Mesothelial cell of epicardium (in vitro differentiated cells): ENCODE measurements at regions not wholly inside any gene's neighbourhood (a gene's known extent, or its start where the extent isn't known, plus 50 kb on each side); places are given as distances from the start of the nearest gene placed in this dataset.

ENCODE experiments used
- DNase-seq, 2 experiments: peaks; one replicate each; pipeline ENCODE4 v3.0.0; 2021; ENCODE audit warnings: low spot score in 2 of 2; ENCODE audit not compliant: unreplicated experiment in 2 of 2
- H3K27ac Mint-ChIP-seq: 2 replicates; pipeline ENCODE4 v1.8.0; 2021; ENCODE audit warnings: mixed read lengths
- H3K27me3 Mint-ChIP-seq: 2 replicates; pipeline ENCODE4 v1.8.0; 2021; ENCODE audit warnings: low read depth, mixed read lengths
- H3K36me3 Mint-ChIP-seq: 2 replicates; pipeline ENCODE4 v1.8.0; 2021; ENCODE audit warnings: mixed read lengths
- H3K4me1 Mint-ChIP-seq: 2 replicates; pipeline ENCODE4 v1.8.0; 2021; ENCODE audit warnings: mixed read lengths
- H3K4me3 Mint-ChIP-seq: 2 replicates; pipeline ENCODE4 v1.8.0; 2021; ENCODE audit warnings: mild to moderate bottlenecking, moderate library complexity, mixed read lengths
- H3K9me3 Mint-ChIP-seq: 2 replicates; pipeline ENCODE4 v1.8.0; 2021; ENCODE audit warnings: mixed read lengths
- CTCF ChIP-seq: fragments of 200-600 bp; sonication (generic); IDR thresholded peaks from one replicate; pipeline ENCODE4 v1.5.0; 2021; ENCODE audit warnings: antibody characterized with exemption; ENCODE audit not compliant: unreplicated experiment

DNA sequence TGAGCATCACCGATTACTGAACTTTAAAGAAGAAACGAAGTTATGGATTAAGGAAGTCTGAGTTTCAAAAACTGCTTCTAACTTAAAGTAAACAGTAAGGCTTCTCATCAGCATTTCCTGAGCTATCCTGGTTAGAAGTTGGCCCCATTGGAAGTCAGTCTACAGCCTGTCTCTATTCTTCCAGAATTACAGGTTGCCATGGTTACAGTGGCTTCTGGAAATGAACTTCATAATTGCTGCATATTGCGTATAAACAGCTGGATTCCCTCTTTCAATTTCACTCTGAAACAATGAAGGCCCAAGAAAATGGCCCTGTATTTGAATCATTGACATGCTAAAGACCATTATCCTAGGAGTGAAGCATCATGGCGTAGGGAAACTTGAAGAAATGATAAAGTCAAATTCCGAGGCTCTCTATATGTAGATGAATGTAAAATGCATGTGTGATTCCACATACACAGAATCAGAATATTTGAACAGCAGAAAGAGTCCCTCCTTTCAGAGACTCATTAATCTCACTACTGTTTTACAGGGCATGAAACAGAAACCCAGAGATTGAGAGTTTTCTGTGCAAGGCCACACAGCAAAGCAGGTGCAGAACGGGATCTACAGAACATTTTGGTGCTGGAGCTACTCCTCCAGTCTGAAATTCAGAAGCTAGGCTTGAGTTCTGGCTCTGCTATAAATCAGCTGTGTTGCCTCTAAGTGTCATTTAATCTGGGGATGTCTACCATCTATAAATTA is 856.4 kb upstream of the CELF4 start:
- no peak for TF ChIP-seq CTCF
- Mint-ChIP-seq H3K4me3 (no peak overlapping the region), H3K27me3 (peaks cover 2% of the 10 kb centered on the region), H3K9me3 (no peaks in the 10 kb centered on the region), H3K36me3 (no peaks in the 10 kb centered on the region), H3K4me1 (no peaks in the 10 kb centered on the region), H3K27ac (no peak overlapping the region)
- DNase-seq = no peak

GRCh38 chr18:38421021-38421420 is 855.4 kb upstream of the CELF4 start:
- no peaks in the 10 kb centered on the region for H3K4me1 Mint-ChIP-seq
- DNase-seq = no peak
- H3K36me3 Mint-ChIP-seq = no peaks in the 10 kb centered on the region
- no peak for TF ChIP-seq CTCF
- peaks cover 2% of the 10 kb centered on the region for H3K27me3 Mint-ChIP-seq
- H3K27ac Mint-ChIP-seq = no peak overlapping the region
- no peak overlapping the region for H3K4me3 Mint-ChIP-seq
- no peaks in the 10 kb centered on the region for H3K9me3 Mint-ChIP-seq

DNA sequence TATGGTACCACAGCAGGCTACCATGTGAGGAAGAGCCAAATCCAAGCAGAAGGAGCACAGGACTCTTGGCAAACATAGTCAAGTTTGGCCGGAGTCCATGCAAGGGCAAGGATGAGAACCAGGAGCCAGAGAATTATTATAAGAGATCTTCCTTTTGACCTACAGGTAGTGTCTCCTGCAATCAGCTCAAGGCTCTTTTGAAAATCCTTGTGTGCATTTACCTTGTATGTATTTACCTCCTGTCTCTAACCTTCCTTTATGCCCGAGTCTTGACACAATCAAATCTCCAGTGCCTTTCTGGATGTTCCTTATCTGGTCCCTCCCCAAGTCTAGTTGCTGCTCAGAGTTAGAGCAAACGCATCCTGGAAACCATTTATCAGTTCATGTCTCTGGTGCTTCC is 855.0 kb upstream of the CELF4 start:
- no peak overlapping the region for H3K27ac Mint-ChIP-seq

DNA sequence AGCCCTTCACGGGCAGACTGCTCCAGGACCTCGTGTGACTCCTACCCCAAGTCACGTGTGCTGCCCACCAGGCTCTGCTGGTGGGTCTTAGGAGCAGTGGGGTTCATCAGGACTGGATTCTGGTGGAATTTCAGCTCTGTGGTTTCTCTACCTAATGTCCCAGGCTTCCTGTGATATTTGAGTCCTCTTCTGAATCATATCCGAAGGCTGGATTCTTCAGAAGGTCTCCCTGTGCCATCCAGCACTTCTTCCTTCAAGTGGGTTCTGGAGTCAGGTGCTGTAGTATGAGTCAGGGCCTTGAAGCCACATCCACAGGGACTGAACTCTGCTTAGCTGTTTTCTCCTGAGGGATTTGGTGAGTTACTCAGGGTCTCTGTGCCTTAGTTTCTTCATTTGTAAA is 850.2 kb upstream of the CELF4 start:
- H3K4me3 Mint-ChIP-seq = no peak overlapping the region
- H3K9me3 Mint-ChIP-seq = no peaks in the 10 kb centered on the region
- no peaks in the 10 kb centered on the region for H3K4me1 Mint-ChIP-seq
- H3K36me3 Mint-ChIP-seq = no peaks in the 10 kb centered on the region
- DNase-seq = no peak
- TF ChIP-seq CTCF = no peak
- no peak overlapping the region for H3K27ac Mint-ChIP-seq
- H3K27me3 Mint-ChIP-seq = no peaks in the 10 kb centered on the region

More for the DNA sequence above, 855.0 kb upstream of the CELF4 start:
- no peak overlapping the region for H3K4me3 Mint-ChIP-seq
- no peaks in the 10 kb centered on the region for H3K9me3 Mint-ChIP-seq
- H3K4me1 Mint-ChIP-seq = no peaks in the 10 kb centered on the region
- DNase-seq = no peak
- no peaks in the 10 kb centered on the region for H3K36me3 Mint-ChIP-seq
- peaks cover 2% of the 10 kb centered on the region for H3K27me3 Mint-ChIP-seq
- TF ChIP-seq CTCF = no peak

DNA sequence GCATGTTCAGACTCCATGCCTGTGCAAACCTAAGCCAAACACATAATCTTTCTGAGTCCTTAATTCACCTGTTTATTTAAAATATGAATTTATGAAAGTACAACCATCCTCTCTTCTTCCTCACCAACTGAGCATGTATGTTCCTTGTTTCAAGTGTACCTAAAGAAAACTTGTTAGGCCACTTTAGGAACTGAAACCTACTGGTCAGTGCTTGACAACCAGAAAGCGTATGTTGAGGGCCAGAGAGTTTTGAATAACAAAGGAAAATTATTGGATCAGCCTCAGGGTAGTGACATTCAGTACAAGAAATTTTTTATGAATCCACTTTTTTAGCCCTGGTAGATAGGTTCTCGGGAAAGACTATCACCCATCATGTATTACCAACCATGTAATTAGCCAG is 847.6 kb upstream of the CELF4 start:
- no peaks in the 10 kb centered on the region for H3K4me1 Mint-ChIP-seq
- peaks cover 9% of the 10 kb centered on the region for H3K9me3 Mint-ChIP-seq
- no peak overlapping the region for H3K27ac Mint-ChIP-seq
- TF ChIP-seq CTCF = no peak
- DNase-seq = no peak
- H3K4me3 Mint-ChIP-seq = no peak overlapping the region
- H3K27me3 Mint-ChIP-seq = no peaks in the 10 kb centered on the region
- no peaks in the 10 kb centered on the region for H3K36me3 Mint-ChIP-seq

GRCh38 chr18:38406607-38407006 is 841.0 kb upstream of the CELF4 start:
- no peak for TF ChIP-seq CTCF
- no peaks in the 10 kb centered on the region for H3K27me3 Mint-ChIP-seq
- no peak overlapping the region for H3K4me3 Mint-ChIP-seq
- peaks cover 25% of the 10 kb centered on the region for H3K9me3 Mint-ChIP-seq
- H3K4me1 Mint-ChIP-seq = no peaks in the 10 kb centered on the region
- H3K36me3 Mint-ChIP-seq = no peaks in the 10 kb centered on the region
- no peak for DNase-seq
- no peak overlapping the region for H3K27ac Mint-ChIP-seq
